Ecto neural progenitor cell (in vitro differentiated cells): ENCODE measurements at regions not wholly inside any gene's neighbourhood (a gene's known extent, or its start where the extent isn't known, plus 50 kb on each side); places are given as distances from the start of the nearest gene placed in this dataset.
"Not testable (repeated sequence)": the region's sequence is repeated elsewhere in the genome, so short reads cannot be mapped to it uniquely, and the experiment has no call there.

Experiments
- DNase-seq: peaks from one replicate; pipeline ENCODE4 v3.0.0-alpha.2; 2018; ENCODE audit warnings: low spot score

DNA sequence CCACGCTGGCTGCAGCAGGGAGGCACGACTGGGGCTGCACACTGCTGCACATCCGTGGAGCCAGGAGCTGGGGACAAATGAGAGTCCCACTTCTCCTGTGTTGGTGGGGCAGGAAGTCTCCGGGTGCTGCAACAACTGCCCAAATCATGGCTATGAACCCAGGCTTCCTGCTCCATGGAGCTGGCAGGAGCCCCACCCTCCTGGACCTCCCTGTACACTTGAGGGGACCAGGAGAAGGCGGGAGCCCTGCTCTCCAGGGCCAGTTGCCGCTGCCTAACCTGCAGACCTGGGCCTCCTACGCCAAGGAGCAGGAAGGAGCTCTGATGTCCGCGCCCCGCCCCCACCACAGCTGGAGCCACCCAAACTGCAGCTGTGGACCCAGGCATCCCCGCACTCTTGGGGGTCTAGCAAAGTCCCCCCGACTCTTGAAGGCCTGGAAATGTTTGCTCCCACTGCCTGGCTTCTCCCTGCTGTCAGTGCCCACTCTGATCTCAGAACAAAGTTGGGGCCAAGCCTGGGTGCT, 752.1 kb upstream of the PCDH20 start:
- no peak for DNase-seq

DNA sequence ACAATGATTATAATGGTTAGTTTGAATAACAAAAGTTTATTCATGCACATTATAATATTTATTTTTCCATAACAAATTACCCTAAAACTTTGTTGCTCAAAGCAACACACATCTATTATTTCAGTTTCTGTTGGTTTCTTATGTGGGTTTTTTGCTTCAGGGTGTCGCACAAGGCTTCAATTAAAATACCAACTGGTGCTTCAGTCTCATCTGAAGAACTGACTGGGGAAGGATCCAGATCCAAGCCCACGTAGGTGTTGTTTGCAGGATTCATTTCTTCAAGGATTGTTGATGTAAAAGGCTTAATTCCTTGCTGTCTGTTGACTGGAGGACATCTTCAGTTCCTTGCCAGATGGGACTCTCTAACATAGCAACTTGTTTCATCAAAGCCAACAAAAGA, 747.2 kb upstream of the PCDH20 start:
- DNase-seq, result no peak

DNA sequence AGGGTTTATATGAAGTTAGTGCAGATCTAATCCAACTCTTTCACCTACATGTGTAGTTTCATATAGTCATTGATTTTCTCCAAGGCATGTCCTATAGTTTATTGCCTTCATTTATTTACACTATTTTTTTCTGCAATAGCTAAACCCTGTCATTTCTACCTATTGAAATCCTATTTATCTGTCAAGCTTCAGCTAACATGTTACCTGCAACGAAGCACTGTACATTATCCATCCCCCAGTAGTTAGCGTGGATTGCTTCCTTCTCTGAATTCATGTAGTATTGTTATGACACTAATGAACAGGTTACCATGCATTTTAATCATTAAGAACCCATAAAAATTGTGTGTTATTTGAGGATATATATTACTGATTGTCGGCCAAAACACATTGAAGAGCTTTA, 742.9 kb upstream of the PCDH20 start:
- no peak for DNase-seq

DNA sequence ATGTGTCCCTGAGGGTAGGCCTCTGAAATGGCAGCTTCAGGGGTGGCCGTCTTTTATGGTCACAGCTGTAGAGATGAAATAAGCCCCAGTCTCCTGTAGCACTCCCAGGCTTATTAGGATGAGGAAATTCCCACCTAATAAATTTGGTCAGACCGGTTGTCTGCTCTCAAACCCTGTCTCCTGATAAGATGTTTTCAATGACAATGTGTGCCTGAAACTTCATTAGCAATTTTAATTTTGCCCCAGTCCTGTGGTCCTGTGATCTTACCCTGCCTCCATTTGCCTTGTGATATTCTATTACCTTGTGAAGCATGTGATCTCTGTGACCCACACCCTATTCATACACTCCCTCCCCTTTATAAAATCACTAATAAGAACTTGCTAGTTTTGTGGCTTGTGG, 736.1 kb upstream of the PCDH20 start:
- not testable (repeated sequence) for DNase-seq

DNA sequence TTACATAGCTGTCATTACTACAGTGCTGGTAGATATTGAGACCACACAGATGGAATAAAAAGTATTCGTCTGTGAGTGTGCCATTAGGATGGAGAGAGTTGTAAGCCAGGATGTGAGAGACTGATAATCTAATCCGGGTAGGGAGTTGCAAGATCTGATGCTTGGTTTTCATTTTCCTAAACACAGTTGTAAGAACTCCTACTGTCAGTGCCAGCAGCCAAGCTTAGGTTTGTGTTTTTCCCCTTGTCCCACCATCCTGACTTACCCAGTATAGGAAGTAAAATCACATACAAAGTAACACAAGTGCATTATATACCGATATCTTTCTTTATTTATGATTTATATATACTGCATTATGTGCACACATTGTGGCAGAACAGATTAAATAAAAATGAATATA, 726.4 kb upstream of the PCDH20 start:
- no peak for DNase-seq

DNA sequence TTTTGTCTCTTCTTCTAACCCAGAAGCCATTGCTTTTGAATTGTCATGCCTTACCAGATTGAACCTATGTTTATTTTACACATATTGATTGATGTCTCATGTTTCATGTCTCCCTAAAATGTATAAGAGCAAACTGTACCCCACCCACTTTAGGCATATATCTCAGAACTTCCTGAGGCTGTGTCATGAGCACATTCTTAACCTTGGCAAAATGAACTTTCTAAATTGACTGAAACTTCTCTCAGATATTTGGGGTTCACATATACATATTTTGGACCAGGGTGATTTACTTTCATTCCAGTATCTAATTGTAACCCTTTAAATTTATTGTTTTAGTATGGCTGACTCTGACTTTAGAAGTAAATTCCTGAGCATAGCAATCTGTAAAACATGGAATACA, 723.9 kb upstream of the PCDH20 start:
- no peak for DNase-seq

DNA sequence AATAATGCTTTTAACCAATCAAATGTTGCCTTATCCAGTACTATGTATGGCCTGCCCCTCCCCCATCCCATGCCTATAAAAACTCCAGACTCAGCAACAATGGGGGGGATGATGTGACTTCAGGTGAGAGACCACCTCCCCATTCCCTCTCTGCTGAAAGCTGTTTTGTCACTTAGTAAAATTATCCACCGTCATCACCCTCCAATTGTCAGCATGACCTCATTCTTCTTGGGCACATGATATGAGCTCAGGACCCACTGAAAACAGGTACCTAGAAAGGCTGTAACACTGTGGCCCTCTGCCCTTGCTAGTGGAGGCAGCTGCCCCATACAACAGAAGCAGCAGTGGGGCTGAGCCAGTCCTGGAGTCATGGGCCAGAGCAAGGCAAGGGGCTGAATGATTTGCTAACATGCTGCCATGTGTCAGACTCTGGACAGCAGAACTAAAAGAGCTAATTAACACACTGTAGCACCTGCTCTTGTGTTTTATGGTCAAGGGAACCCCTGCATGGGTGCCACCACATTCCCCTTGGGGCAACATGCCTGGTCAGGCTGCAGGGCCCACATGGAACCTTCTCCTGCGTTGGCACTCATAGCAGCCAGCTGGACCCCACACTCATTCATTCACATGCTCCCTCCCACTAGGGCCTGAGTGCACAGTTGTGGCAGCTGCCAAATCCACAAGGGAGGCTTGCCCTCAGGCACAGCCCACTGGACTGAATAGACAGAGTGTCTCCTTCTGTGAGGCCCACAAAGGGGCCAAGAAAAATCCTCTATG, 722.2 kb upstream of the PCDH20 start:
- DNase-seq, result no peak

DNA sequence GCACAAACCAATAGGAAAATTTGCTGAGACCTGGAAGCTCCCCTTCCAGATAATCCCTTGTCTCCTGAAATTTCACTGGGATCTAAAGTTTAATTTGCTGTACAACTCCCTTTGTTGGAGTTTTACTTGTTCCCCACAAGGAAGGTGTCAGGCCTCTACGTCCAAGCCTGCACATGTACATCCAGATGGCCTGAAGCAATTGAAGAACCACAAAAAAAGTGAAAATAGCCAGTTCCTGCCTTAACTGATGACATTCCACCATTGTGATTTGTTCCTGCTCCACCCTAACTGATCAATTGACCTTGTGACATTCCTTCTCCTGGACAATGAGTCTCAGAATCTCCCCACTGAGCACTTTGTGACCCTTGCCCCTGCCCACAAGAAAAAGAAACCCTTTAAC, 716.0 kb upstream of the PCDH20 start:
- DNase-seq, result no peak

DNA sequence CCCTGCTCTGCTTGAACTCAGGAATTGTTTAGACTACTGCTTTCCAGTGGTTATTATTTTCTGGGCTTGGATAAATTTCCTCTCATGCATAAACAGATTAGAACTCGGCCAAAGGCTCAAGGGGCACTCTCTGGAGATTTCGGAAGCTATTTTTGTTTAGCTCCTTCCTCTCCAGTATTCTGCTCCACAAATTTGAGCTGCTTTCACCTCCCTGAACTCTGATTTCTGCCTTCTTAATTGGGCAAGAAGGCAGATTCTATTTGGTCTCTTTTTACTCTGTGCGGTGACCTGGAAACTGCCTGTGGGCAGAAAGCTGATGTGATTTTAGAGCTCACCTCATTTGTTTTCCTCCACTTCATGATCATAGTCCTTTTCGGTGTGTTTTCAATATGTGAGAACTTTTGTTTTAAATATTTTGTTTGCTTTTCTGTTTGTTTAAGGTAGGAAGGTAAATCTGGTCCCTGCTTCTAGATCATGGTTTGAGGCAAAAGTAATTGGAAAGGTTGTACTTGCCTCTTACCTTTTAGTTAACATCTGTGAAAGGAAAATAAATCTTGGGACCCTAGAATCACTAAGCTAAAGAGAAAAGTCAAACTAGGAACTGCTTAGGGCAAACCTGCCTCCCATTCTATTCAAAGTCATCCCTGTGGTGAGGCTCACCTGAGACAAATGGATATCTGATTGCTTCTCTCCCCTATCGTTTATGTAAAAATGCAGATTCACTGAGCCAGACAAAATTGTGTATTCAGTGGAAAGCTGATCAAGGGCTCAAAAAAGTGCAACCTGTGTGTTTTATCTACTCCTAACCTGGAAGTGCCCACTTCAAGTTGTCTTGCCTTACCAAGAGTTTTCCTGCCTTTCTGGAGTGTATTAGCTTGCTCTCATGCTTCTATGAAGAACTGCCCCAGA, 714.7 kb upstream of the PCDH20 start:
- DNase-seq, result no peak

DNA sequence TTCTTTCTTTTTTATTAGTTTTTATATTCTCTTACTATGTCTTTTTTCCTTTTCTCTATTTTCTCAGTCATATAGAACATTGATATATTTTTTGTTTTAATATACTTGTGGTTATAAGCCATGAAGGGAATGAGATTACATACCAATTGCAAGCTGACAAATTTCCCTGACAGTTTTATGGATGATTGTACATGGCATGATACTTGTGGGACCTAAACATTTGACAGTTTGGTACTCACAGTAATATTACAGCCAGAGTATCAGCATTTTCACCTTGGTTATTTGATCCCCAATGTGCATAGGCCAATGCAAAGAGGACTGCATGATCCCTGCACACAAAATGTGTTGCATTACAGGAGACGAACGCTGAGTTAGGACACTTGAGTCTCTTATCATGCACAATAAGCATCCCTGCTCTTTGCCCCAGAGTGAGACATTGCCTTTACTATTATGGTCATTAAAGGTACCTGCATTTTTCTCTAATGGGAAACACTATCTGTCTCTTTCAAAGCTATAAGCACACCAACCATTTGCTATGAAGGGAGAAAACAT, 713.4 kb upstream of the PCDH20 start:
- DNase-seq, result no peak

DNA sequence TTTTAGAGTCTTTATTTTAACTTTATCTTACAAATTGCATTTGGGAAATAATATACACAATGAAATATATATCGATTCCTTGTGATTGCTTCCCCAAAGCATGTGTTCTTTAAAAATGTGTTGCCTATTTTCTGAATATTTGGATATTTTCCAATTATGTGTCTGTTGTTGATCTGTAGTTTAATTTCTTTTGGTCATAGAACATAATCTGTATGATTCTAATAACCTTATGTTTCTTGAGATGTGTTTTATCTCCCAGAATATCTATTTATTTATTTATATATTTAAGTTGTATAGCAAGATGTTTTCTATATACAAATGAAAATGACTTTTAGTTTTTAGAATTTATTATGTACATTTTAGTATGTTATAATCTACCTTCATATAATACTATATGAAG, 710.8 kb upstream of the PCDH20 start:
- no peak for DNase-seq

DNA sequence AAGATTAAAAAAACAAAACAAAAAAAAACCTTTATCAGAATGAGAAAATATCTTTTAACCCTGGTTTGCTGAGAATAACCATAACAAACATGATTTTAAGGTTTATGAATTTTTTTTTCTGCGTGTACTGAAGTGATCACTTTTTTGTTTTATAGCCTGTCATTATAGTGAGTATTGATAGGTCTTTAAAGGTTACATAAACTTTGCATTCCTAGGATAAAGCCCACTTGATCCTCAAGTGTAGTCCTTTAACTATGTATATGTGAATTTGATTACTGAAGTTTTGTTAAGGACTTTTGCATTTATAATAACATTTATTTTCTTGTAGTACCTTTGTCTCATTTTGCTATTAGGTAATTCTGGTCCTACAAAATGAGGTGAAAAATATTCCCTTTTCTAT, 709.8 kb upstream of the PCDH20 start:
- no peak for DNase-seq

DNA sequence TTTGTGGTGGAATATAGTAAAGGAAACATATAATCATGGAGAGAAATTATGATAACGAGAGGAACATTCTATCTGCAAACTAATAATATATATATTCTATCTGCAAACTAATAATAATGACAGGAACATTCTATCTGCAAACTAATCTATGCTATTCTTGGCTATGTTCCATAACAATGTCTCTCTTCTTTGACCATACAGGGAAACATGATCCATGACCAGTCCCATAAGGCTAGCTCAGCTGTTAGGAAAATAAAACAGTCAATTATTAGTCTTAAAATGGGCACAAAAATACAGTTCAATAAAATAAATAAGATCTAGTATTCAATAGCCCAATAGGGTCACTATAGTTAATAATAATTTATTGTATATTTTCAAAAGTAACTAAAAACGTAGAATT, 707.8 kb upstream of the PCDH20 start:
- no peak for DNase-seq

DNA sequence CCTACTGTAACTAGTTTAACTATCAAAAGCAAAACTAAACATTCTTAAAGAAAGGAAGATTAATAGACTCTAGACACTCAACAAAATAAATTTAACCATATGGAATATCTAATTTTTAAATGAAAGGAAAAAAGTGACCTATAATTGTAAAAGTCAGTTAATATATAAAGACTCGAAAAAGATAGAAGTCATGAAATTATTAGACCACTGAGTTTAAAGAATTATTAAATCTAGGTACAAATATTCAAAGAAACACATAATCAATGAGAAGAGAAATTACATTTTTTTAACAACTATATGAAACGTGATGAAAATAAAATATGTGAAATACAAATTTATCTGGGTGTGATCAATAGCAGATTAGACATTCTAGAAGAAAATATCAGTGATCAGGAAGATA, 706.8 kb upstream of the PCDH20 start:
- DNase-seq, result no peak

DNA sequence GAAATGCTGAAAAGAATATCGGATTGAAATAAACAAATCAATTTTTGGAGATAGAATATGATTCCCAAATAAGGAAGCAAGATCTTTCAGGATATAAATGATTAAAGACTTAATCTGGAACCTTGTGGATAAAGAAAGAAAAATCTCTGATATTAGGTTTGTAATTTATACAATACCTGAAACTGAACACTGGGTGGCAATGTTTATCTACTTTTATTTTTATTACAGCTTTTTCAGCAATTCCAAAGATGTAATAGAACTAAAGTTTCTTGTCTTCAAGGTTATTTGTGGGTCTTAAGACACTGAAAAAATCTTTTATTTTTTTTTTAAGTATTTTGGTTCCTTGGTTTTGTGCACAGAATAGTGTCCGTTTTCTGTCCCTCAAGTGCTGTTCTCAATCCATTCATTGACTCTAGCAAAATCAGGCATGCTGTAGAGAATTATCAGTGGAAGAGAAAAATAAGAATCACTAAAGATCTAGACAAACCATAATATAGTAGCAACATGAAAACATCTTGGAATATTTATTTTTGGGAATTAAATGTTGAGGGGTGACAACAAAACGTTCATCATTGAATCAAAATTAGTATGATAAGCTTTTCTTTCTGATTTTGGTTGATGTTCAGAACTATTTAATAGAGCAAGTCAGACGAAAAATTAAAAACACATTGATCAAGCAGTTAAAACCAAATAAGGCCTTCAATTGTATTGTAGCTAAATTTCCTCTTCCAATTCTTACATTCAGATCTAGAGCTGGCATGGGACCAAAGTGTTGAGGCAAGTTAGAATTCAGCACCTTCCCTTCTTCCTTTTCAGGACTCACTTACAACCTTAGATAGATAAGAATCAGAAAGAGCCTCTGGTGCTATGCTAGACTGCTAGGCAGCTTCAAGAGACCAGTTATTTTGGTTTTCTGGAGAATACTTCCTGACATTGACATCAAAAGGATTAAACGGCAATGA, 704.4 kb upstream of the PCDH20 start:
- DNase-seq, result no peak

DNA sequence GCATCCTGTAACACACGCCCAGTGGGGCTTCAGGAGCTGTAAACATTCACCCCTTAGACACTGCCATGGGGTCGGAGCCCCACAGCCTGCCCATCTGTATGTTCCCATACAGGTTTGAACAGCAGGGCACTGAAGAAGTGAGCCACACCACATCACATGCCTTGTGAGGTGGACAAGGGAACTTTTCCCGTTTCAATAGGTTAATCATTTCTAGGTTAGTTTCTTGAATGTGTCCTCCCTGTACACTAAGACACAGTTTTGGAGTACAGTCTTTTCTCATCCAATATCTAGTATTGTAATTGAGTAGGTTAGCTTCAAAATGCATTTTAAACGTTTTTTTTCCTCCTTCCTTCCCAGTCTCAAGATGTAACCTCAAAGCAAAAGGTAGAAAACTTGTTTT, 700.2 kb upstream of the PCDH20 start:
- no peak for DNase-seq

DNA sequence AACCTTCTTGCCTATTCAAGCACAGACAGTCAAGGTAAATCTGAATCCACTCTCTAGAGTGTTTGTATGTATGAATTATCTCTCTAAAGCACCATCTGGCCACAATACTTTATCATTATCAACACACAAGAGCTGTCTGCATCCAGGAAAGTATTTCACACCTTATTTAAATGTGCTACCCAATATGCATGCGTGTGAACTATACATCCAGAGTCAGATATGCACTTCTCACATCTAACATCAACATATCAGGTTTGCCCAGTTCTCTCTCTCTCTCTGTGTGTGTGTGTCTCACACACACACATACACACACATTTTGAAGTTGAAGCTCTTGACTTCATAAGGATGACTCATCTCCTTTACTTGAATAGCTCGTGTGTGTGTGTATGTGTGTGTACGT, 697.5 kb upstream of the PCDH20 start:
- DNase-seq, result no peak

DNA sequence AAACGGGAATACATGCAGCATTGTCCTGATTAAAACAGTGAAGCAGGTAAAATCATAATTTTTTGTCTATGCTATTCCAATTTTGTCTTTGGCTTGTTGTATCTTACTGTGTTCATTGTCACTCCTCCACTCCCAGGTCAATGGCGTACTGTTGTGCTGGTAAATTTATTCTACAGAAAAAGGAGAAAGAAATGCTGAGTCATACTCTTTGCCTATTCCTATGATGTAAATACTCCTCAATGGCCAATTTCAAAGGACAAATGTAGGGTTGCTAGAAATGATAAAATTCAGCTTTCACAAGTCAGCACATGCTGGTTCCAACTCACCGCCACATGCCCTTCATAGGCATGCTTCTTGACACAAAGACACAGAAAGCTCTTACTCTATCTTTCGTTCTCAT, 694.4 kb upstream of the PCDH20 start:
- no peak for DNase-seq

DNA sequence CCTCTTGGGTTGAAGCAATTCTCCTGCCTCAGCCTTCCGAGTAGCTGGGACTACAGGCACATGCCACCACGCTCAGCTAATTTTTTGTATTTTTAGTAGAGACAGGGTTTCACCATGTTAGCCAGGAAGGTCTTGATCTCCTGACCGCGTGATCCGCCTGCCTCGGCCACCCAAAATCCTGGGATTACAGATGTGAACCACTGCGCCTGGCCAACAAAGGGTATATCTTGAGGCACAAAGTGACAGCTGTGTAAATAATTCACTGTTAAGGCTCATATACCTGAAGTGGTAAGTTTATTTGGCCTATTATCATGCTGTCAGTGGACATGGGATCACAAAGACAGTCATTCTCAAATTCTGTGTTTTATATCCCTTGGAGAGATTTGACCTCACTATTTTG, 688.5 kb upstream of the PCDH20 start:
- not testable (repeated sequence) for DNase-seq

DNA sequence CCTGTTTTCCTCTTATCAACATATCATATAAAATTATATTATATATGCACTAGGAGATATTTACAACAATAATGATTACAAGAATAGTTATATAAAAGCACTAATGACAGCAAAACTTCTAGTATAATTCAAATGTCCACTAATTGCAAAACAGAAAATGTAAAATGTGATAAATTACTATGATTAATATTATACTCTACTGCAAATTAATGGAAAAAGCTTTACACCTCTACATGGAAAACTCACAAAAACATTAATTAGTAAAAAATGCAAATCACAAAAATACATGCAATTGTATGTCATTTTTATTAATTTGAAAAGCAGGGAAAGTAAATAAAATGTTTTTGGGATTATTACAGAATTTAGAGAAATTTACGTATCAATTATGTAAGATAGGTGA, 681.0 kb upstream of the PCDH20 start:
- no peak for DNase-seq

DNA sequence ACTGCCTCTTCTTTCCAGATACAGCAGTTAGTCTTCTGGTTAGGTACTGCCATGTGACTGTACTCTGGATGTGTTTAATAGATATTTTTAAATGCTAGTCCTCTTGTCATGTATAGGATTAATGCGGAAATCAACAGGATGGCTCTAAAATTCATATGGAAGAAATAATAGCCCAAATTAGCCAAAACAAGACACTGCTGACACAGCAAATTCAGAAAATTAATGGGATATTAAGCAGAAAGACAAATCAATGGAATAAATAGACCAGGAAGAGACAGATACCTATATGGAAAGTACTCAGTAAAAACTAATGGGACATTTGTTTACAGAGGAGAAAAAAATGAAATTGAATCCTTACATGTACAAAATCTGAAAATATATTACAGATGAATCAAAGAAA, 679.3 kb upstream of the PCDH20 start:
- DNase-seq, result no peak
